SK-MEL-5 (cell line): ENCODE measurements at regions not wholly inside any gene's neighbourhood (a gene's known extent, or its start where the extent isn't known, plus 50 kb on each side); places are given as distances from the start of the nearest gene placed in this dataset.

Experiments used
- DNase-seq: peaks from one replicate; pipeline ENCODE4 v3.0.0-alpha.2; 2016; ENCODE audit warnings: low read depth, low spot score
- in situ Hi-C: cut with HindIII; loops from 2 replicates; pipeline ENCODE4 v1.10.0; 2016; ENCODE audit warnings: low sequenced_read_pairs, high pct_unique_total_duplicates, low pct_unique_long_range_greater_than_20kb

GRCh38 chr2:145067549-145068030 lies 547.7 kb upstream of the ZEB2 start:
- in situ Hi-C loops, result no loop called here
- DNase-seq, result no peak

- in situ Hi-C loops, result no loop called here
- no peak for DNase-seq
These were observed 547.1 kb upstream of the ZEB2 start for GRCh38 chr2:145066856-145067548.

- in situ Hi-C loops, result no loop called here
- DNase-seq, result no peak
These were observed 546.3 kb upstream of the ZEB2 start for GRCh38 chr2:145066151-145066661.

DNA sequence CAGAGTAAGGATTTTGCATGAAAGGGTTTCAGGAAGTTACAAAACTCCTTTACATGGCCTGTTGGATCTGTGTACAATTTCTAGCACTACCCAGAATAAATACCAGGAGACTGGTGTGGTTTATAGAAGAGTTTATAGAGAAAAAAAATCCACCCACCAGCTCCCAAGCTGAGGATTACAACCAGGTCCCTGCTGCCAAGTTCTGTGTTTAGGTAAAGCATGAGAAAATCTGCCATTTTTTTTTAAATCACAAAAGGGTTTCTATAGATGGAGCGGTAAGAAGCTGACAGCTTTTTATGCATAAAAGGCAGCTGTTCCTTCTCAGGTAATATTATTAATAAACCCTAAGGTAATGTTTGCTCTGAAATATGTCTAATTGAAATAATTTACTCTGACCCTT lies 545.4 kb upstream of the ZEB2 start:
- no peak for DNase-seq
- in situ Hi-C loops, result no loop called here

DNA sequence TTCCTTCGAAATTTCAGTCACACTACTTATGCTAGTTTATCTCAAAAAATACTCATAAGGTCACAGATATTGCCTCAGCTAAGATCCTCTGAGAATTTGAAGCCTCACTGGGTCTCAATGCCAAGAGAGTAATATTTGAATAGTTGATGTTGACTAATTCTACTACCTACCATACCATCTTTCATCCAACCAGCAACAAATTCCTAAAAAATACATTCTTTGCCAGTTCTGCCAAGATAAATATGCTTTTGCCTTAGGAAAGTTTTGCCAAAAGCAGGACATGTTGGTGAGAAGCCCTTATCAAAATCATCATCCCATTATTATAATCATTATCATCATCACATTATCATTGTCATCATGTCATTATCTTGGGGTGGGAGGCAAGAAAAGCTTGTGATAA lies 544.6 kb upstream of the ZEB2 start:
- in situ Hi-C loops, result no loop called here

GRCh38 chr2:145060876-145061275 lies 541.0 kb upstream of the ZEB2 start:
- in situ Hi-C loops, result no loop called here
- DNase-seq, result no peak

More for the DNA sequence above, 544.6 kb upstream of the ZEB2 start:
- no peak for DNase-seq

DNA sequence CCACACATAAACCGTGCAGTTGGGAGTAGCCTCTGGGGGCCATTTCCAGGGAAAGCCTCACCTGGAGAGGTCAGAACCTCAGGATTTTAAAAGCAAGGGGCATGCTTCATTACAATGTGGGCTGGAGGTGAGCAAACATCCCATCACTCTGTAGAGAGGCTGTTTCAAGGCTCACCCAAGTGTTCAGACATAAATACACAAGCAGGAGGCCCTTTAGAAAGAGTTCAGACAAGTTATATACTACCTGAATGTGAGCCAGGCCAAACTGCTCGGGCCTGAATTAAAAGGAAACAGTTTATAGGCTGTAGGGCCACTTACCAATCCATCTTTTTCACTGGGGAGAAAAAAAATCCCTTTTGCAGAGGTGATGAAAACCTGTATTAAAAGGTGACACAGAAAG lies 540.0 kb upstream of the ZEB2 start:
- no peak for DNase-seq
- in situ Hi-C loops, result no loop called here

DNA sequence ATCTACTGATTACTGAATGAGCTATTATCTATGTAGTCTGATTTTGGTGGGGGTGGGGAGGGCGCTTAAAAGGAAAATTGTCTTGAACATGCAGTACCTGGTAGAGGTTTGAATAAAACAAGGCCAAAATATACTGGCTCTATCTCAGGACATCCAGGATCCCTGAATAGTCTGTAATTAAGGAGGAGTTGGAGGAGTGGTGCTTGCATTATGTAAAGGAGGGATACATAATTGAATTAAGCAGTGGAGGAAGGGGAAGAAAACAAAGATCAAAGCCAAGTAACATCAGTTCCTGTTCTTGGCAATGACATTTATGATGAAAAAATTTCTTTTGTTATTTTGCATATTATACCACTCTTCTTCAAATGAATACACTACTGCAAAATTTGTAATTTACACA lies 539.4 kb upstream of the ZEB2 start:
- in situ Hi-C loops, result no loop called here
- DNase-seq, result no peak

DNA sequence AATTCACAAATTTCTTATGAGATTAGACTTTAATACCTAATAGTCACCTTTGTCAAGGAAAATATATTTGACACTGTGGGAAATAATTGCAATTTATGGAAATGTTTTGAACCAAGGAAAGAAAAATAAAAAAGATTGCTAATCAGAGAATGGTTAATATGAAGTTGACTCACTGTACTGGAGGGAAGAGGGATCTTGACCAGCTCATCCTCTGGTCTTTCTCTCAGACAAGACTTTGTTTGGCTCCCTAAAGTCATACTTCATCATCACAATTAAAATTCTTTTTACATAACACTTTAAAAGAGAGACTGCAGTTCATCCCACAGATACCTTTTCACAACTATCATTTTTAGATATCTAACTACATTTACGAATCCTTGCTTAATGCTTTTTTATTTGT lies 538.5 kb upstream of the ZEB2 start:
- in situ Hi-C loops, result no loop called here
- DNase-seq, result no peak

GRCh38 chr2:145055651-145056050 lies 535.7 kb upstream of the ZEB2 start:
- in situ Hi-C loops, result no loop called here
- no peak for DNase-seq

DNA sequence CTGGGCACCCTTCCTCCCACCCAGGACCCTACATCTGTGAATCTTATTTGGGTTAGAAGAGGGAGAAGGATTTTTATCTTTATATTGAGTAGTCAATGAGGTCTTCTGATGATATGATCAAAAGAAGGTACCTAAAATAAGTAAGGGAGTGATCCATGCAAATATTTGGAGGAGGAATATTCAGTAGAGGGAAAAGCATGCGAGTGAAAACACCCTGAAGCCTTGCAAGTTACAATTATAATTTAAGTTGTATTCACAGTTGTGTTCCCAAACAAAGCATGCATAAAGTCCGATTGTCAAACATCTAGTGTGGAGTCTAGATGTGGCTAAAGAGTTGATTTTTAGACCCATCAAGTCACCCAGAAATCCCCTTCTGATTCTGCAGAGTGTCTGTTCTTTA lies 530.2 kb upstream of the ZEB2 start:
- no peak for DNase-seq
- in situ Hi-C loops, result no loop called here

GRCh38 chr2:145049475-145049874 lies 529.6 kb upstream of the ZEB2 start:
- in situ Hi-C loops, result no loop called here
- DNase-seq, result no peak

GRCh38 chr2:145047554-145047953 lies 527.6 kb upstream of the ZEB2 start:
- in situ Hi-C loops, result no loop called here
- DNase-seq, result no peak

DNA sequence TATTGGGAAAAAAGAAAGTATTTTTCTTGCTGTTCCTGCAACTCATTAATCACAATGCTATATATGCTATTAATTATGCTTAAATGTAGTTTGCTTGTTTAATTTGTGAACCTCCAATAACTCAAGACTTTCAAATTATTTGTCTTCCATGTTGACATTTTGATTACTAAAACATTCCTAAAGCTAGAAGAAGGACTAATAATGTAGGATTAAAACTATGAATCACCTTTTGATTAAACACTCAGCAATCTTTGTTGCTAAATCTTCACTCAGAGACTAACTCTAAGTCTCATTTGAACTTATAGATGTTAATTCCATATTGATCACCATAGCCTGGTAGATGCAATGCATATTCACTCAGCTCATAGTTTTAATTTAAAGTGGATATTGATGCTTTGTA lies 524.6 kb upstream of the ZEB2 start:
- in situ Hi-C loops, result no loop called here
- no peak for DNase-seq

DNA sequence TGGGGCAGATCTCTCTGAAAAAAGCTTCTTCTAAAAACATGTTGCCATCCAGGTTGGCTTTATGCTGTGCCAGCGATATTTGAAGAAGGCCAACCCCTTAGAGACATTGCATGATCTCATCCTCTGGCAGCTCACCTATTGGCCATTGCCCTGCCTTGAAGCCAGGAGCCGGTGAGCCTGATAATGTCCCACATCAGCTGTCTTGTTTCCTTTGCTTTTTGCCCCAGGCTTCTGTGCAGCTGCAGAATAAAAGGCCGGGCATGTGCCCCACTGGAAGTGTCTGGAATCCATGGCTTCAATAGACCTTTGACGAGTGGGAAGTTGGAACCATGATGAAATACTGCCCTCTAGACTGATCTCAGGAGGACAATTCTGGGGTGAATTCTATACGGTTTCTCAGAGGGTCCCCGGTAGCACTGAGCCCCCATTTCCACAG lies 523.5 kb upstream of the ZEB2 start:
- DNase-seq, result peak; percentile 97
- in situ Hi-C loops, result no loop called here

DNA sequence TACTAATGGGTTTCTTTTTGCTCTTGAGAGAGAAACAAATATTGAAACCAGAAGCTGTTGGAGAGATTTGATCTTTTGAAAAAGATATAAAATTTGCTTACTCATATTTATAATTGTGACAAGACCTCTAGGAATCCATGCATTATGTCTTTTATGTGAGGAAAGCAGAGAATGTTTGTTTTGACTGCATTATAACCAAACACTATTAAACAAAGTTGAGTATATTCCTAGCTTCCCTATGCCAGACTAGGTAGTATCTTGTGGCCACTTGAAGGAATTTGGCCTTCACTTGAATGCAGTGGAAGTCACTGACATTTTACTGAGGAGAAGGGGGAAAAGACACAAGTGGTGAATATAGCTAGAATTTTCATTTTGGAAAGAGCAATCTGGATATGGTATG lies 521.8 kb upstream of the ZEB2 start:
- no peak for DNase-seq
- in situ Hi-C loops, result no loop called here

DNA sequence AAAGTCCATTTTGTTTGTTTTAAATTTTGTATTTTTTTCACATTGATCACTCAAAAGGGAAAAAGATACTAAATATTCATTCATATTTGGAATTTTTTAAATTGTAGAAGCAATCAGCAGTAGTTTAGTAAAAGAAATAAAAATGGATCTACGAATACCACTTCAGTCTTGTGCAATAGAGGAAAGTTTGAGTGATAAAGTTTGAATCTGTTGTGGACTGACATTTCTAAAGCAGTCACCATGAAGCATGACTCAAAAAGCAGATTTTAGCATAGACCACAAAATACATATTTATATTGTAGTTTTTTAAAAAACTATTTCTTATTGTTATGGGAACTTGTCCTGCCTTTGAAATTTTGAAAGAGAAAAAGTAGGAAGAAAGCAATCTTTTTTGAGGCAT lies 520.5 kb upstream of the ZEB2 start:
- in situ Hi-C loops, result no loop called here

DNA sequence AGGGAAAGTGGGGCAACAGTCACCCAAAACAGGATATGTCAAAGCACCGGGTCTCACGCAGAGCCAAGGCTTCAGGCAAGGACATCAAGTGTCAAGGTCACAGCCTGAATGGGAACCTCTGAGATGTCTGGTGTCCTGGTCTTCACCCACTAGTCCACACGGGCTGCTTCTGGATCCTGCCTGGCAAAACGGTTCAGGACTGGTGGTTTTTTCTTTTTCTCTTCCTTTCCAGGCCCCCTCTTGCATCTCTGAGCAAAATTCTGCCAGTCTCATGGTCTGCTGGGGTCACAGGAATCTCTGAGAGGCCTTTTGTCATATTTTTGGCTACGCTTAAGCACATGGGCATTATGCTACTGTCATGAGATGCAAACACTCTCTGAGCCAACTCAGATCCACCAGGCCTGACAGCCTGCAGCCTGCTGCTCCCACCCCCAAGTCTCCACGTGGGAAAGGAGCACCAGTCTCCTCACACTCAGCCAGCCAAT lies 518.2 kb upstream of the ZEB2 start:
- in situ Hi-C loops, result no loop called here
- DNase-seq, result peak; percentile 99

More for the DNA sequence above, 520.5 kb upstream of the ZEB2 start:
- no peak for DNase-seq

DNA sequence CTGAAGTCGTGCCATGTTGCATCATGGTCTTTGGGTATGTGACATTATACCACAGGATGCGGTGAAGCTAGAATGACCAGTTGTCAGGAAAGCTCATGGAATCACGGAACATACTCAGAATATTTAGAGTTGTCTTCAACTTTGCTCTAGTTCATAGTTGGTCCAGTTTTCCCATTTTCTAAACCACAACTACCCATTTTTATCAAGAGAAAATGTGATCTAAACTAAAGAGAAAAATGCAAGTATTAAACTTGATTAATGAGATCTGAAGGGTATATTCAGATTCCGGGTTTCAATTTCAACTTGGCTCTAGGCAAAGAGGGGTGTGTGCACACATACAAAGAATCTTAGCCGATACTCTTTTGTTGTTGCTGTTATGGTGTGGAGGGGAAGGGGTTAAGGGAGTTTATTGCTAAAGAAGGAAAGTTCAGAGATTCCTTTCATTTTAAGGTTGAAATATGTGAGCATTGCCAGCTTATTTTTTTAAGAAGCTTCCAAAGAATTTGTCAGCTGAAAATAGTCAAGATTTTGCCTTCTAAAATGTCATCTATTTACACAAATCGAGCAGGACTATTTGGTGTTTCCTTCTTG lies 516.6 kb upstream of the ZEB2 start:
- in situ Hi-C loops, result no loop called here
- peak; percentile 92 for DNase-seq
